ENCODE measurements at regions not wholly inside any gene's neighbourhood (a gene's known extent, or its start where the extent isn't known, plus 50 kb on each side); places are given as distances from the start of the nearest gene placed in this dataset.

- H3K4me3 ChIP-seq (replicated peaks; ENCODE audit: low read depth, low read length), result no peak overlapping the region
- no peak for TF ChIP-seq CTCF (IDR thresholded peaks at IDR 0.05; ENCODE audit: low read depth, low read length, missing control alignments)
- no peak for DNase-seq (ENCODE audit: extremely low read depth, low read depth)
Observed at GRCh38 chr2:128402911-128403670, 84.4 kb upstream of the HS6ST1 start.

GRCh38 chr2:128403814-128404708 lies 85.4 kb upstream of the HS6ST1 start:
- no peak overlapping the region for H3K4me3 ChIP-seq (replicated peaks; ENCODE audit: low read depth, low read length)
- TF ChIP-seq CTCF (IDR thresholded peaks at IDR 0.05; ENCODE audit: low read depth, low read length, missing control alignments), result no peak
- DNase-seq (ENCODE audit: extremely low read depth, low read depth), result no peak

- no peak overlapping the region for H3K4me3 ChIP-seq (replicated peaks; ENCODE audit: low read depth, low read length)
- DNase-seq (ENCODE audit: extremely low read depth, low read depth), result no peak
- TF ChIP-seq CTCF (IDR thresholded peaks at IDR 0.05; ENCODE audit: low read depth, low read length, missing control alignments), result no peak
Observed at GRCh38 chr2:128404709-128405466, 86.2 kb upstream of the HS6ST1 start.

GRCh38 chr2:128405467-128405900 lies 86.8 kb upstream of the HS6ST1 start:
- no peak for TF ChIP-seq CTCF (IDR thresholded peaks at IDR 0.05; ENCODE audit: low read depth, low read length, missing control alignments)
- H3K4me3 ChIP-seq (replicated peaks; ENCODE audit: low read depth, low read length), result no peak overlapping the region
- no peak for DNase-seq (ENCODE audit: extremely low read depth, low read depth)

- H3K4me3 ChIP-seq (replicated peaks; ENCODE audit: low read depth, low read length), result no peak overlapping the region
- DNase-seq (ENCODE audit: extremely low read depth, low read depth), result no peak
Observed at GRCh38 chr2:128405981-128406613, 87.4 kb upstream of the HS6ST1 start.

More at GRCh38 chr2:128405981-128406613, 87.4 kb upstream of the HS6ST1 start:
- TF ChIP-seq CTCF (IDR thresholded peaks at IDR 0.05; ENCODE audit: low read depth, low read length, missing control alignments), result no peak
